ENCODE measurements at regions not wholly inside any gene's neighbourhood (a gene's known extent, or its start where the extent isn't known, plus 50 kb on each side); places are given as distances from the start of the nearest gene placed in this dataset.

- H2AFZ ChIP-seq (ENCODE audit: low read length): no peak overlapping the region
- DNase-seq (ENCODE audit: low spot score) (no peak), ATAC-seq (no peak), FAIRE-seq (no peak)
- in situ Hi-C loops (cut with HindIII; ENCODE audit: extremely low pct_ligation_motif_present, low pct_unique_long_range_greater_than_20kb) (no loop called here), intact Hi-C loops (cut with micrococcal nuclease; ENCODE audit: unreplicated experiment) (no loop called here)
- ChIA-PET POLR2A (no interaction called here), CTCF (ENCODE audit: low intra/inter-chr PET ratio, low total read pairs) (no interaction called here)
- no TSS peak for BruUV-seq (replicated peaks)
- H3K27me3 ChIP-seq (ENCODE audit: control insufficient read depth in 1 of 2, insufficient read depth in 2 of 2, low read length in 2 of 2): no peaks in the 10 kb centered on the region
- no peak for TF ChIP-seq ZHX2 (IDR thresholded peaks at IDR 0.05; ENCODE audit: low read depth)
- TF ChIP-seq ZHX2 (CRISPR knock-in tag; IDR thresholded peaks at IDR 0.05; ENCODE audit: borderline replicate concordance): no peak
- no peak for TF ChIP-seq ZBTB39 (CRISPR knock-in tag; IDR thresholded peaks at IDR 0.05)
- TF ChIP-seq ZNF549 (CRISPR knock-in tag; IDR thresholded peaks at IDR 0.05): no peak
- TF ChIP-seq CBX5 (CRISPR knock-in tag; IDR thresholded peaks at IDR 0.05; ENCODE audit: borderline replicate concordance): no peak
- TF ChIP-seq, protein P1, sequence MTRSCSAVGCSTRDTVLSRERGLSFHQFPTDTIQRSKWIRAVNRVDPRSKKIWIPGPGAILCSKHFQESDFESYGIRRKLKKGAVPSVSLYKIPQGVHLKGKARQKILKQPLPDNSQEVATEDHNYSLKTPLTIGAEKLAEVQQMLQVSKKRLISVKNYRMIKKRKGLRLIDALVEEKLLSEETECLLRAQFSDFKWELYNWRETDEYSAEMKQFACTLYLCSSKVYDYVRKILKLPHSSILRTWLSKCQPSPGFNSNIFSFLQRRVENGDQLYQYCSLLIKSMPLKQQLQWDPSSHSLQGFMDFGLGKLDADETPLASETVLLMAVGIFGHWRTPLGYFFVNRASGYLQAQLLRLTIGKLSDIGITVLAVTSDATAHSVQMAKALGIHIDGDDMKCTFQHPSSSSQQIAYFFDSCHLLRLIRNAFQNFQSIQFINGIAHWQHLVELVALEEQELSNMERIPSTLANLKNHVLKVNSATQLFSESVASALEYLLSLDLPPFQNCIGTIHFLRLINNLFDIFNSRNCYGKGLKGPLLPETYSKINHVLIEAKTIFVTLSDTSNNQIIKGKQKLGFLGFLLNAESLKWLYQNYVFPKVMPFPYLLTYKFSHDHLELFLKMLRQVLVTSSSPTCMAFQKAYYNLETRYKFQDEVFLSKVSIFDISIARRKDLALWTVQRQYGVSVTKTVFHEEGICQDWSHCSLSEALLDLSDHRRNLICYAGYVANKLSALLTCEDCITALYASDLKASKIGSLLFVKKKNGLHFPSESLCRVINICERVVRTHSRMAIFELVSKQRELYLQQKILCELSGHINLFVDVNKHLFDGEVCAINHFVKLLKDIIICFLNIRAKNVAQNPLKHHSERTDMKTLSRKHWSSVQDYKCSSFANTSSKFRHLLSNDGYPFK (CRISPR knock-in tag; IDR thresholded peaks at IDR 0.05; ENCODE audit: borderline replicate concordance): no peak
- no peak for TF ChIP-seq IKZF1 (IDR thresholded peaks at IDR 0.05)
- no peak for TF ChIP-seq HHEX (CRISPR knock-in tag; IDR thresholded peaks at IDR 0.05)
- TF ChIP-seq PAWR (CRISPR knock-in tag; IDR thresholded peaks at IDR 0.05; ENCODE audit: borderline replicate concordance): no peak
- TF ChIP-seq NR2F6 (IDR thresholded peaks at IDR 0.05): no peak
- no peak for TF ChIP-seq NR2F6 (CRISPR knock-in tag; IDR thresholded peaks at IDR 0.05)
- H3K4me1 ChIP-seq (ENCODE audit: insufficient read depth, low read length): no peaks in the 10 kb centered on the region
- no peak overlapping the region for H3K27ac ChIP-seq (ENCODE audit: extremely low read length, insufficient read depth, low read length)
- H3K9me3 ChIP-seq (ENCODE audit: low read length): no peaks in the 10 kb centered on the region
- no peaks in the 10 kb centered on the region for H3K79me2 ChIP-seq (ENCODE audit: insufficient read depth, low read length)
- H3K4me3 ChIP-seq (replicated peaks in 1 of 3; ENCODE audit: insufficient read depth in 1 of 3, low read depth in 2 of 3, low read length in 3 of 3): no peak overlapping the region
- no peak overlapping the region for H3K4me2 ChIP-seq (ENCODE audit: low read depth, low read length)
- no peaks in the 10 kb centered on the region for H4K20me1 ChIP-seq (ENCODE audit: insufficient read depth, low read length)
- H3K36me3 ChIP-seq (replicated peaks in 1 of 2; ENCODE audit: control insufficient read depth in 1 of 2, insufficient read depth in 2 of 2, low read length in 2 of 2): no peaks in the 10 kb centered on the region
- no peak overlapping the region for H3K9ac ChIP-seq (ENCODE audit: insufficient read depth, low read depth, low read length)
These were observed 79.1 kb downstream of the PWWP3B start for GRCh38 chrX:106247162-106247561.

Data from HepG2 (cell line).